ENCODE measurements at regions not wholly inside any gene's neighbourhood (a gene's known extent, or its start where the extent isn't known, plus 50 kb on each side); places are given as distances from the start of the nearest gene placed in this dataset.

DNA sequence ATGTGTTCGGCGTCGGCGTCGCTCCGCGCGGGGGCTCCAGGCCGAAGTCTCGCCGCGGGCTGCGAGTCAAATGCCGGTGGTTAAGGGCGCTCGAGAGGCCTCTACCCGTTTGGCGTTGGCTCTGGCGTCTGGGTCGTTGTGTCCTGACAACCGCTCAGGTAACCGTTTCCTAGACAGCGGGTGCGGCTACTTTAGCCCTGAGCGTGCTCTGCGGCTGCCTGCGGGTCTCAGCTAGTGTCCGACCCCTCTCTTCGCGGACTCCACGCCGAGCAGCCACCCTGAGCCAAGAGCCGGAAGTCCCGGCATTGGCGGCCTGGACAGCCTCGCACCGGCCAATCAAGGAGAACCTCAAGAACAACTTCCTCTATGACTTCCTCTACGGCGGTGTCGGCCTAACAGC, 173.4 kb downstream of the SETD4 start:
- DNase-seq: no peak

DNA sequence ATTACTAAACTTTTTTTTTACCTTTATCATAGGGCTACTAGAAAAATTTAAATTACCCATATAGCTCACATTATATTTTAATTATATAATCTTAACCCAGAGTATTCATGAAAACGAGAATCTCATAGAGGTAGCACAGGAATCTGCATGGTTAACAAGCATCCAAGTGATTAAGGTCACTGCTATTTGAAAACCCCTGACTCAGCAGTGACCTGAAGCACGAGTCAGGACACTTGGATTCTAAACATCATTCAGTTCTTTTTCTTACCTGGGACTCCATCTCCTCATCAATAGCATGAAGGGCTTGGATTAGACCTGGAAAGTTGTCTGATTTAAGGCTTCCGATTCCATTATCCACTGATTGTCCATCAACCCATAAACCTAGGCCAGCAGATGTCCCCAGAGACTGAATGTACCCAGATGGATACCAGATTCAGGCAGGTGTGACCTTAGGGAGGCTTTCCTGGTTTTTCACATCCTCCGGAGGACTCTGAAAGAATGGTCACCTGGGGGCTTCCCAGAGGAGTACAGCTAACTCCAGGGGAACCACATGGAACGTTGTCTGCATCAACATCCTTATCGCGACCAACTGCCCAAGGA, 174.3 kb downstream of the SETD4 start:
- DNase-seq: no peak

DNA sequence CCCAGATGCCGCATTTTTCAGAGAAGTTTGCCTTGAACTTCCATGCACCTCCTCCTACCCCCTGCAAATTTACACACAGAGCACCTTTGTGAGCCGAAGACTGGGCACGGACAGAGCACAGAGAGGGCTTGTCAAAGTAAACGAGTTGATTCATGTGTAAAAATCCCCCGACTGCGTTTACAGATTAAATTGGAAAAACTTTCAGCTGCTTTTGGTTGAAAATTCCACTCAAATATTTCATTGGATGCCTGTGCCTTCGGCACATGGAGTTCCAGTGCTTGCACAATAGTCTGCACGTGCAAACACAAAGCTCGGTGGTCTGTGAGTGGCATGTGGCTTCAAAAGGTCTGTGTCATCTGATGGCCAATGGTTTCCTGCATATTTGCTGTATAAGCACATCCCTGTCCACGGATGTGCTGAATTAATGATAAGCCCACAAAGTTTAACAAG, 177.5 kb downstream of the SETD4 start:
- no peak for DNase-seq

DNA sequence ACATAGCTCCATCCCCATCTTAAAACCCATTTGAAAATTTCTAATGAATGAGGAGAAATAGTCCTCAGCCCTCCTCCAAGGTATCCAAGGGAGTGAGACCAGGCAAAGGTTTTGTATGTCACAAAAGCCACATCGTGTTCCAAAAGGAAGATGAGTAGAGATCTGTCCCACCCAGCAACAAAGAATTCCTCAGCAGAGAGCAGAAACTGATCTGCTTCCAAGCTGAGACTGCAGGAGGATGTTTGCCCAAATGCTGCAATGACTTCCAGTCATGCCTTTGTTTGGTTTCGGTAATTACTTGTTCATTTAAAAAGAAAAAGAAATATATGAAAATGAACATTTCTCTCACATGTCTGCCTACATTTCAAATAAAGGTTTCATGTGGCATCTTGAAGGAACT, 186.9 kb downstream of the SETD4 start:
- DNase-seq: no peak

DNA sequence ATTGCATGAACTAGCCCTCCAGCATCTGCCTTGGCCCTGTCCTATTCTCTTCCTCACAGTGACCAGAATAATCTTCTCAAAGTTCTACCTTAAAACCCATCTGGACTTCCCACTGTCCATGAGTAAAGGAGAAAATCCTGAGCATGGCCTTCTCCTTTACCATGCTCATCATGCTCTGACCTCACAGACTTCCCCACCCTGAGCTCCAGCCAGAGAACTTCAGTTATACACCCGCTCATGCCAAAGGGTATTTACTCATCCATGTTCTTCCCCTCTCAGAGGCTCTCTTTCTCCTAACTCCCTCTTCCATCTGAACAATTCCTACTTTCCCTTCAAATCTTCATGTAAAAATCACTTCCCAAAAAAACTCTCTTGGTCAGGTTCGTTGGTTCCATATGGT, 188.4 kb downstream of the SETD4 start:
- no peak for DNase-seq

DNA sequence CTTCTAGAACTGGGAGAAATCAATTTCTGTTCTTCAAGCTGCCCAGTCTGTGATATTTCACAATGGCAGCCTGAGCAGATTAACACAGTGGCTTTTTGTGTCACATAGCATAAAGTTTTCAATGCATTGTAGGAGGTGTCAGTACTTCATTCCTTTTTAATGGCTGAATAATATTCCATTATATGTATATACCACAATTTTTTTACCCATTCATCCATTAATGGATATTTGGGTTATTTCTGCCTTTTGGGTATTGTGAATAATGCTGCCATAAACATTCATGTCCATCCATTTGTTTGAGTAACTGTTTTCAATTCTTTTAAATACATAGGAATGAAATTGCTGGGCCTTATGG, 191.5 kb downstream of the SETD4 start:
- DNase-seq: no peak

DNA sequence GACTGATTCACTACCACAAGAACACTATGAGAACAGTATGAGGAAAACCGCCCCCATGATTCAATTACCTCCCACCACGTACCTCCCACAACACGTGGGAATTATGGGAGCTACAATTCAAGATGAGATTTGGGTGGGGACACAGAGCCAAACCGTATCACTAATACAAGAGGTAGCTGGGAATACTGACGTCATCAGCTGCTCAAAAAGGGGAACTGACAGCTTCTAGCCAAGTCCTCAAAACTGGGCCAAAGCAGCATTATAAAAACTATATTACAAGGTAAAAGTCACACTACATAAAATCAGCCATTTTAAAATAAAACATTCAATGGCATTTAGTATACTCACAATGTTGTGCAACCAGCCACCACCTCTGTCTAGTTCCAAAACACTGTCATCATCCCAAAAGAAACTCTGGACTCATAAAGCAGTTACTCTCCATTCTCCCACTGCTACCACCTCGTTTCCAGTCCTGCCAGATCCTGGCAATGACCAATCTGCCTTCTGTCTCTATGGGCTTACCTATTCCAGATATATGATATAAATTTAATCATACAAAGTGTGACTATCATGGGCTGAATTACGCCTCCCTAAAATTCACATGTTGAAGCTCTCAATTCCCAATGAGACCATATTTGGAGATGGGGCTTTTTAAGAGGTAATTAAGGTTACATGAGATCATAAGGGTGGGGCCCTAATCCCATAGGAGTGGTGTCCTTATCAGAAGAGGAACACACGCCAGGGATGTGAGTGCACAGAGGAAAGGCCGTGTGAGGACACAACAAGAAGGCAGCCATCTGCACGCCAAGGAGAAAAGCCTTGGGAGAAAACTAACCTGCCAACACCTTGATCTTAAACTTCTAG, 192.1 kb downstream of the SETD4 start:
- DNase-seq: no peak

DNA sequence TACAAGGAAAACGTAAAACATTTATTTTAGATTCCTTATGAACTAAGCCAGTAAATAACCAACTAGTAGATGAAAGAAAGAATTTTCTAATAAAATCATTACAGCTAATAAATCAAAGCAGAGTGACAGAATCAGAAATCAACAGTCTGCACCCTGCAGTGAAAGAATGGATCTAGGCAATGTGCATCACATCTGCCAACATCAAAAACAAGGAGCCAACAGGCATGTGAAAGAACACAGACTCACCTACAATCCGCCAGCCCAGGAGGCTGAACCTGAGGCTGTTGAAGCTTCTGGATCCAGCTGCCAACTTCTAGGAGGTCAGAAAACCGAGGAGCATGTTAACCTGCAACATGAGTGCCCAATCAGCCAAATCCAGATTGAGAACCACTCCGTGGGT, 196.3 kb downstream of the SETD4 start:
- no peak for DNase-seq

DNA sequence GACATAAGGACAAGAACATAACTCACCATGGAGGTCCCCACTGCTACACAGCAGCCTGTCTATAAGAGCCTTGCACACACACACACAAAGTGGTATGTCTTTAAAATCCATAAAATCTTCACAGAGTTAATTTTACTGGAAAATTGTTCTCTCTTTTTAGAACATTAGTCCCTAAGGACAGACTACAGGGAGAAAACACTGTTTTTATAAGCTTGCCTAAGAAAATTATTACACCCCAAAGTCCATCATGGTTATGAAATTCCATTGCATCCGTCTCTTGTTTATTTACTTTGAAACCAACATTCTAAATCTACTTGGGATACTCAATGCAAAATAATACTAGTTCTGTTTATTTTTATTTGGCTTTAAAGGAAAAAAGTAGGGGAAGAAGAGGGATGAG, 197.4 kb downstream of the SETD4 start:
- no peak for DNase-seq

DNA sequence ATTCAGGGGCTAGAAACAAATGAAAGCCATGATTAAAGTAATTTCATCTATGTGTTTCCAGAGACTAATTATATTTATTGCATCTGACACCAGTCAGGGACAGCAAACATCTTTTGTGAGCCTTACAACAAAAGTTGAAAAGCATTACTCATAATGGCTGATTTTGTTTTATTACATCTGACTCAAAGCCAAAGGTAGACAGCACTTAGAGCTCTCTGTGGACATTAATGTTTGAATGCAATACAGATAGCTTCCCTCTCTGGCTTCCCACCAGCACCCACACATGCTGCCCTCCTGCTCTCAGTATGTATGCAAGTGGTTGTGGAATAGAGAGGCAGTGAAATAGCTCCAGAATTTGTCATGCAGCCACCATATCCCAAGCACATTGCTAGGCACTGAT, 198.7 kb downstream of the SETD4 start:
- no peak for DNase-seq

DNA sequence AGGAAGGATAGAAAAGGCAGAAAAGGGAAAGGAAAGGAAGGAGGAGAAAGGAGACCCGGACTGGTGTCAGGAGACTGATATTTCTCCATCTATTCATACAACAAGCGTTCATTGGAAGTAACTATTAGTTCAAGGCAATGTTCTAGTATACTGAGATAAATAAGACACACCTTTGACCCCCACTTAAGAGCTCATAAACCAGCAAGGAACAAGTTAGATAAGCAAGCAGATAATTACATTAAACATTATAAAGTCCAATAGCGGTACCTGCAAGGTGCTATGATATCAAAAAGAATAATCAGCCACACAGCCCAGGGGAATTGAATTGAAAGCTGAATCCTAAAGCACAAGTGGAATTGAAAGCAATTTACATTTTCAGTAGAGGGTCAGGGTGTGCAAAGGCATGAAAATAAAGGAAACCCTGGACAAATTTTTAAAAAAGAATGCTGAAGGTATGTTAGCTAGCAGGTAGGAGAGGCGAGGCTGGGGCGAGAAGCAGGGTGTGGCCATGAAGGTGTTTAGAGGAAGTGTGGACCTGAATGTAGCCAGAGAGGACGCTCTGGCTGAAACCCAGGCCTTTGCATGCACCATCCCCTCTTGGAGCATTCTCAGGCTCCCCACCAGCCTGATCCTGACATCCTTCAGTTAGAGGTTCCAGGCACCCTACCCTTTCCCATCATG, 200.0 kb downstream of the SETD4 start:
- no peak for DNase-seq

DNA sequence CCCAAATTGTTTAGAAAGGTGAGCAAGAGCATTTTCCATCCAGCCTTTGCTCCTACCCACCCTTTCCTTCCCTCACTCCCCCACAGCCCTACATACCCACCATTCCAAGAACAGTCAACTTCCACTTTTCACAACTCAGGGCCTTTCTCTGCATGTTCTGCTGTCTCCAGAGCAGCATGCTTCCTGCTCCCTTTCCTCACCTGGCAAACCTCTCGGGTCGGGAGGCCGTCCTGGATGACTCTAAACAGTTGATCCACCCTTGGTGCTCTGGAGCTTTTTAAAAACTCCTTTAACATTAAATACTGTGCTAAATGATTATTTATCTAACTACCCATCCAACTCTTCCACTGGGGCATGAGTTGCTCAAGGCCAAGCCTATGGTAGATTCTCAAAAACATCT, 200.6 kb downstream of the SETD4 start:
- no peak for DNase-seq

DNA sequence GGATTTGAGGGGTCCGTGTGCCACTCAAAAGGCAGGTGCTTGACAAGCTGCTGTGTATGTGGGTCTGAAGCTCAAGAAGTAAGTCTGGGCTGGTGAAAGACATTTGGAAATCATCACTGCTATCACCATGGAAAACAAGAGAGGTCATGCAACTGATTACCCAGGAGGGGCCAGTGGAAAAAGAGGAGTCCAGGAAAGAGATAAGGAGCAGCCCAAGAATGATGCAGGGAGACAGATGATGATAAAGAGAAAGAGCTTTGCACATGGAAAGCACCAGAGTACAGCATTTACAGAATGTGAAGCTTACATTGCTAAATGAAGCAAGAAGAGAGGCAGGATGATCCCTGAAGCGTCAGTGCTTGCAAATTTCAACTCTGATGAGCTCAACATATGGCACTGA, 203.2 kb downstream of the SETD4 start:
- no peak for DNase-seq

DNA sequence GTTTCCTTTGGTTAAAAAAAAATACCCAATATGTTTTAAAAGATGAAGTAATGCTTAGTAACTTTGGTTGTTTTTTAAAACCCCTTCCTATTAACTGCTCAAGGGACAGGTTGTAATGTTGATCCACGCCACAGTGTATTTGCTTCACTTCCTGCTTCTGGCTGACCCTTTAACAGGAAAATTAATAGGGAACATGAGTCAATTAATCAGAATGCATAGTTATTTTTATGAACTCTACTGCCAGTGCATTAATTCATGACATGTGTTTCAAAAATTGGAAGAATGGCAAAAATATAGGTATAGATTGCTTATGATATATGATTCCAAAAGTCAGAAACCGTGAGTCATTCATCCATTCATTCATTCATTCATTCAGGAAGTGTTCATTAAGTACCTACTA, 204.8 kb downstream of the SETD4 start:
- DNase-seq: no peak

DNA sequence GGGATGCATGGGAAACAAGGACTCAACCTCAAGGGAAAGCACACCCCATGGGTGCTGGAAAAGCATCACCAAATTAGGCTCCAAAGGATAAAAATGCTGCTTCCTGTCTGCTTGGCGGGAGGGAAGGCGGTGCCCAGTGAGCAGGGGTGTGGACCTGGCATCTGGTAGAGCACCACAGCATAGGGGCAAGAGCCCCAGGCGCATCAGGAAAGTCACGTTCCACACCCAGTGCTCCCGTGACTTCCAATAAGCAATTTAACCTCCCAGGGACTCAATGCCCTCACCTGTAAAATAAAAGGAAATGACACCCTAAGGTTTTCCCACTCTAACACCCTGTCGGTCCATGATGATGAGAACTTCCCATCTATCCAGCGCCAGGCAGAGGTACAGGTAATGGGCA, 206.0 kb downstream of the SETD4 start:
- DNase-seq: no peak

DNA sequence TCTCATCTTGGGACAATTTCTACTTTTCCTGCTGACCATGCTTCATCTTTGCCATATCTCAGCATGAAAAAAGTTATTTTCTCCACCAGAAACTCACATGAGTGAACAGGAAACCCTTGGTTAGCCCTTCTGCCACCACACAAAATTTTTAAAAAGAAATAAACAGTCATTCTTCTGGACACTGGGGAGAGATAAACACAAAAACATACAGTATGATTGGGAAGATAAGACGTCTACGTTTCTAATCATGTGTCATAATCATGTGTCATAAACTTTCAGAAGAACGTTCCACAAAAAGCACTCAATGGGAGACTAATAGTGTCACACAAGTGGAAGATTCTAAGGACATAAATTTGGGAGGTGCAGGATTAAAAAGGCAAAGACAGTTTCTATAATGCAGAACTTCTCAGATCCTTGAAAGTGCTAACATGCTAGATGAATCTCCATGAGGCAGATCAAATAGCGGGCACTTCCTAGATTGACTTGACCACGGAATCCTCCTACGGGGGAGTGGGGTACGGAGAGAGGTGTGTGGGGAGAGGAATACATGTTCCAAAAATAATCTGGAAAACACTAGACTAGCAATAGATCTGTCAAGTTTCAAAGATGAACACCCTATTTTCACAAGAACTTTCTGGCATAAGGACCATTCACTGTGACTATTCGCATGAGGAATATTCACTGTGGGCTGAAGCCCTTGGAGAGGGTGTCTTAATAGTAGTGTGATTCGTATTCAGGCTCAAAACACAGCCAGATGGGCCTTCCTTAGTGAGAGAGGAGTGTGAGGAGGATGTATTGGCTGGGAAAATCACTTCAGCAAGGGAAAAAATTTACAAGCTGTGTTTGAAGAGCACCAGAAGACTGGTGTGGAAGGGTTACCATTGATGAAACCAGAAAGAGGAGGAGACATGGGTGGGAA, 206.7 kb downstream of the SETD4 start:
- DNase-seq: no peak

DNA sequence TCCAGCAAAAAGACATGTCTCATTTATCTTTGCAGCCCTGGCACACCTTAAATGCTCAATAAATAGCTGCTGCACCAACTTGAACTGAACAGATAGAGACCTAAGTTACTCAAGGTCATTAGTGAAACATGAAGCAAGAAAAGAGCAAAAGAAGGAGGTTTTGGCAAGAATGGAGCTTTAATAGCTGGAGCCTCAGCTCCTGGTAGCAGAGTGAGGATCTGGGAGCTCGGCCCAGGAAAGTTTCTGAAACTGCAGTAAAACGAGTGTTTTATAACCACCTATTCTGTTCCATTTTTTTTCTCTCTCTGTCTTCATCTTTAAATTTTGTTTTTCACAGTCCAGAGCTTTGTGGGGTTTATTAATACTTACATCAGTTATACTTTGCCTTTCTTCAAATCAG, 207.5 kb downstream of the SETD4 start:
- no peak for DNase-seq

DNA sequence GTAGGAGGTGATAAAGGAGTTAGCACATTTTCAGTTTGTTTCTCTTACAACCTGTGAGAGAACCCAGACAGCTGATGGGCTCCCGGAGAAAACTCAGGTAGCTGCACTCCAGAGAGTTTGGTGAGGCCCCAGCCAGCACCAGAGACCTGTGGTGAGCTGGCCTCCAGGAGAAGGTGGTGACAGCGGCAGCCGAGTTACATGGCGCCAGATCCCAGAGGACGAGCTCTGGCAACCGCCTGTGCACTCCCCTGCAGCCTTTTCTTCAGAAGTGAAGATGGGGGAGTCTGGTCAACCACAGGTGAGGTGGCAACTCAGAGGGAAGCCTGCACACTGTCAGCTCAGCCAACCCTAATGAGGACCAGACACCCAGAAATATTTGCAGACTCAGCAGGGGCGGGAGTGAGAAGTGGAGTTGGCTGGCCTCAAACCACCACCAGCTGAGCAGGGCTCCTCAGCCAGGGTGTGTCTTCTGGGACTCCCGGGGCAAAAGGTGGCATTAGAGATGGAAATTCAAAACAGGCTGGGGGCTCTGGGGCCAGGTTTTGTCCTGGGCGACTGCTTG, 209.7 kb downstream of the SETD4 start:
- DNase-seq: no peak

DNA sequence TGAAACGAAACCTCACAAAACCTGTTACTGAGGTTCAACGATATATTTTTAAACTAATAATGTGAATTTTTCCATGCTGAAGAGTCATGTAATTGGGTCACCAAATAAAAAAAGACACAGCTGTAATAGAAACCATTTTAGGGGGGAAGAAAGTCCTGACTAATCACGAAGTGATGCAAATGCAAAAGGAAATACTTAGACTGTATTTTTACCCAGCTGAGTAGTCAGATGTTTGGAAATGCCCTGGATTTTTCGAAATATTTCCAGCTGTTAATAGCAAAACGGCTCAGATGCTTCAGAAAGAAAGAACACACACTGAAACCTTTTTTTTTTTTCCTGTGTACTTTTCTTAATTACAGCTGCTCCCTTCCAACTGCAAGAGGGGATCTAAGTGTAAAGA, 210.3 kb downstream of the SETD4 start:
- DNase-seq: no peak

DNA sequence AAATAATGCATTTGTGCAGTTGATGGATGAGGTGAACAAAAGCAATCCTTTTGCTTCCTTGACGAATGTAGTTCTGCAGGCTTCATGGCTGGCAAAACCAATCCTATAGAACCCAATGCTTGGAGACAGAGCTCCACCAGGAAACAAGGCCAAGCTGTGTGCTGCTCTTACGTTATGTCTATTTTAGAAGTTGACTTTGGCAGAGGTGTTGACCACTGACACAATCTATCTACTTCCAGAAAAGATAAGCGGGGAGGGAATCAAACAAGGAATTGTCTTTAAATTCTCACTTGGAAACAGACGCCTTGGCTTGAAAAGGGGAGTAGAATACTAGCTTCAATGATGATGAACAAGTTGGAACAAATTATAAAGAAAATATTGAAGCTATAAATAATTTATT, 211.2 kb downstream of the SETD4 start:
- DNase-seq: no peak

DNA sequence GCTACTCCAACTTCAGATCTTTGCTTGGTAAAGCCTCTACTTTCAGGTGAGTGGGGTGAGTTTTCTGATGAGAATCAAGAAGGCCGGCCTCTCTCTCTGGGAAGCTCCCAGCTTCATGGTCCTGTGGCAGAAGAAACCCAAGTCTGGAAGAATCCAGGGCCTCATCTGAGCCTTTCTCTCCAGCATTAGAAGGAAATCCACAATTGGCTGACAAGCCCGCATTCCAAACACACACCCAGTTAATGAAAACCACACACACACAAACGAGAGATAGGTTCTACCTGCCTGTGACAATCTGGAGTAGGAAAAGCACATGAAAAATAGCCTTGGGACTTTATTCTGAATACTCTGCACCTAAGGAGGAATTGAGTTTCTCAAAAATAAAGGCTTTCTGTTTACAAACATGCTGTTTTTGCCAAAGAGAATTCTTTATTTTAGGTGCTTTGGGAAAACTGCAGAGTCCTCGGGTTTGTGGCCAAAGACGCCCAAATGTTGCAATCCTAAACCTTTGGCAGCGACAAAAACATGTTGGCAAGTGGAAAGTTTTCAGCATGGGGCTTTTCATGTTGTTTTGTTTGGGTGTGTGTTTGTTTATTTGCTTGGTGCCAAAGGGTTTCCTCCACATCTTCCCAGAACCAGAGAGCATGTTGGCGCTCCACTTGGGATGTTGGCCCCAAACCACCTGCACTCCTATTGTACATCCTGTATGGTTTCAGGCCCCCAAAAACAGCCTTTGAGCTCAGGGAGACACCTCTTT, 216.2 kb downstream of the SETD4 start:
- DNase-seq: no peak

DNA sequence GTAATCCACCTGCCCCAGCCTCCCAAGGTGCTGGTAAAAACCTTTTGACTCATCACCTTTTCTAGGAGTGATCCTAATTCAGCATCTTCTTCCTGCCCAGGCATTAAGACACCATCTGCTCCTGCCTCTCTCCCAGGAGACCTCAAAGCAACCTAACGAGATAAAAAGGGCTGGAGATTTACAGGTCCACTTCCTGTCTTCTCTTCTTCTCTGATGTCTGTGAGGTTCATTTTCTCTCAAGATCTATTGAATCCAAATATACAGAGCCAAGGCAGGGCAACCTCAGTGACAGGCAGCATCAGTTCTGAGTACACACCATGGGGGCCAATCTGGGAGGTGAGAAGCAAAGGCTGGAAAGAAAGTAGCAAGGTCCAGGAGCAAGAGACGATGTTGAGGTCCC, 219.4 kb downstream of the SETD4 start:
- DNase-seq: no peak

Measured in activated CD4-positive, CD25-positive, alpha-beta regulatory T cell treated with anti-CD3 and anti-CD28 coated beads, Interleukin-2, amount 50 U/mL, for 72 hours (primary cell).